HCEC 1CT (cell line): ENCODE measurements at regions not wholly inside any gene's neighbourhood (a gene's known extent, or its start where the extent isn't known, plus 50 kb on each side); places are given as distances from the start of the nearest gene placed in this dataset.
"Not testable (repeated sequence)": the region's sequence is repeated elsewhere in the genome, so short reads cannot be mapped to it uniquely, and the experiment has no call there.

Experiments
- DNase-seq: peaks from one replicate; pipeline ENCODE4 v3.0.0-alpha.2; 2017

DNA sequence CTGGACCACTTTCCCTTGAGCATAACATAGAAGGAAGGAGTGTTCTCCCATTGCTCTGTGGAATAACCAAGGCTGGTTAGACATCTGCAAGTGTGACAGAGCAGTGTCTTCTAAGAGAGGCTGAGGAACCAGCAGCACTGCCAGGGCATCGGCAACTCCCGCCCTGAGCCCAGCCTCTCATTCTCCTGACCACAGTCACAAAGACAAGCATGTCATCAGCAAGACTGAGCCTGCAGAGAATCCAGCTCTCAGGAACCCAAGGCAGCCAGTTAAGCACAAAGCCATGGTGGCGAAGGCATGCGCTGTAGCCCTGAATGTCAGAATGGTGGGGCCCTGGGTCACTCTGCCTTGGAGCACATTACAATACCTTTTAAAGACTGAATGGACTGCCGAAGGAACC, 253.9 kb downstream of the AGTPBP1 start:
- DNase-seq, result no peak

DNA sequence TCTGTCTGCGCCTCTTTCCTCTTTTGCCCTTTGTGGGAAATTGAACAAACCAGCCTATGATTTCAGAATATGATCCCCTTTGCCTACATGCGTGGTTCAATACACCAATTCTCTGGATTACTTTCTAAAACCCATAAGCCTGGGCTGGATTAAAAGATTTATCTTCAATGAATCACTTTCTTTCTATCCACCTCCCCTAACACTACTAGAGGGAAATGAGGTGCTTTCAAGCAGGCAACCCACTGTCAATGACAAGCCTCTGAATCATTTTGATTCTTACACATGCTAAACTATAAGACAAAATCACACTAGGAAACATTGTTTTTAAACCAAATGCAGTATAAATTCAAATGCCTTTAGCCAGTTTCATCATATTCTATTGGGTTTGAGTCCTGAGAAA, 257.5 kb downstream of the AGTPBP1 start:
- no peak for DNase-seq

DNA sequence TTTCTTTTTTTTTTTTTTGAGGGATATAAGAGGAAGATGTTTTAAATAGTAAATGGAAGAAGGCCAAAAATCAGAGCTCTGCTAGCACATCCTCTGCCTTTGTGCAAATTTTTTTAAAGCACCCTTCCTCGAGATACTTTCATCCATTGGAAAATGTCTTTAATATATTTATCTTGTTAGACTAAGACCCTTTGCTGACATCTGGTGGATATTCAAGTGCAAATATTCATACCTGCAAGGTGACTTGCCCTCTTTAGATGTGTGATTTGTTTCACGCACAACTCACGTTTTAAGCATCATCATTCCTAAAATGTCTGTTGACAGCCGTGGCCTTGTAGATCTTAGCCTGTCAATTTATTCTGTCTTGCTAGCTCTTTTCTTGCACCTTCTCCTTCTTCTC, 258.5 kb downstream of the AGTPBP1 start:
- no peak for DNase-seq

DNA sequence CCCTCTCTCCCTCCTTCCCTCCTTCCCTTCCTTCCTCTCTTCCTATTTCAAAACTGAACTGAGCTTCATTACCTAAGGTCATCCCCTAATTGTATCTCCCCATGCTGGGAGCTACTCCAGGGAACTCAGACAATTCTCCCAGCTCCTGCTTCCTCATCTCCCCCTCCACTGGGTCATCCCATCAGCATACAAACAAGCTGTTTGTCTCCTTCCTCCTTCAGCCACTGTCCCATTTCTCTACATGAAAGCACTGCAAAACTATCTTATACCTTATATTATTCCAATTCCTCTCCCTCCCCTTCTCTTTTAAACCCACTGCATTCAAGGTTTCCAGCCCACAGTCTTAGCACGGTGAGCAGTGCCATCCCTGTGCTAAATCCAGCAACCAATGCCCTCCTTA, 262.4 kb downstream of the AGTPBP1 start:
- no peak for DNase-seq

- DNase-seq, result no peak
Measured at GRCh38 chr9:85478847-85479246, 262.9 kb downstream of the AGTPBP1 start.

- DNase-seq, result not testable (repeated sequence)
Measured at GRCh38 chr9:85474896-85475295, 266.9 kb downstream of the AGTPBP1 start.

GRCh38 chr9:85471791-85472190, 270.0 kb downstream of the AGTPBP1 start:
- no peak for DNase-seq

DNA sequence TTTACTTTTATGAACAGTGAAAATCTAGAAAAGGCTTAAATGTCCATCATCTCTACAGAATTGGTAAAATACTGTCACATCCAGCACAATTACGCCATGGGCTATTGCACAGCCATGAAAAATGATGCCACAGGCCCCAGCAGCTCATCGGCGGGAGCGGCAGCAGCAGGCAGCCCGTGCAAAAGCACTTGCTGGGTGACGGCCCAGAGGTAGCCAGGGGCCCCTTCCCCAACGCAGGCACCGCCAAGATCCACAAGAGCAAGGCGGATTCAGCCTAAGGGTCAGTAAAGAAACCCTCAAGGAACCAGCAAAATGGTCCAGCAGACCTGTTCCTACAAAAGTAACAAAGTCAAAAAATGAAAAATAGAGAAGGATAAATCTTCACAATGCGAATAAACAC, 272.7 kb downstream of the AGTPBP1 start:
- DNase-seq, result no peak

DNA sequence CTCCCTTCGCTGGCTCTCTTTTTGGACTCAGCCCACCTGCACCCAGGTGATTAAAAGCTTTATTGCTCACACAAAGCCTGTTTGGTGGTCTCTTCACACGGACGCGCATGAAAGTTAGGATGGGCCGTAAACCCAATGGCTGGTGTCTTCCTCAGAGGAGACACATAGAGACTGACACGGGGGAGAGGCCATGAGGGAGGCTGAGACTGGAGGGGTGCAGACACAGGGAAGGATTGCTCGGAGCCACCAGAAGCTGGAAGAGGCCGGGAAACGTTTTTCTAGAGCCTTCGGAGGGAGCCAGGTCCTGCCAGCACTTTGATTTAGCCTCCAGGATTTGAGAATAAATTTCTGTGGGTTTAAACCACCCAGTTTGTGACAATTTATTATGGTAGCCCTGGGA, 274.9 kb downstream of the AGTPBP1 start:
- no peak for DNase-seq

GRCh38 chr9:85458114-85458864, 283.5 kb downstream of the AGTPBP1 start:
- DNase-seq, result not testable (repeated sequence)

GRCh38 chr9:85453850-85454249, 287.9 kb downstream of the AGTPBP1 start:
- no peak for DNase-seq

GRCh38 chr9:85452841-85453240, 288.9 kb downstream of the AGTPBP1 start:
- DNase-seq, result no peak

DNA sequence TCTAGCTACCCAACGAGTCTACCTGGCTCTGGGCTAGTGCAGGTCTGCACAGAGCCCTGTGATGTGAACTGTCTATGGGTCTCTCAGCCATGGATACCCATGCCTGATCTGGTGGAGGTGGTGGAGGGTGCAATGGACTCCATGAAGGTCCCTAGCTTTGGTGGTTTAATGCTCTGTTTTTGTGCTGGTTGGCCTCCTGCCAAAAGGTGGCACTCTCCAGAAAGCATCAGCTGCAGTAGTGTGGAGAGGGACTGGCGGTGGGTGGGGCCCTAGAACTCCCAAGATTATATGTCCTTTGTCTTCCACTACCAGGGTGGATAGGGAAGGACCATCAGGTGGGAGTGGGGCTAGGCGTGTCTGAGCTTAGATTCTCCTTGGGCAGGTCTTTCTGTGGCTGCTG, 290.1 kb downstream of the AGTPBP1 start:
- DNase-seq, result no peak

- no peak for DNase-seq
Measured at GRCh38 chr9:85445887-85446286, 295.9 kb downstream of the AGTPBP1 start.

DNA sequence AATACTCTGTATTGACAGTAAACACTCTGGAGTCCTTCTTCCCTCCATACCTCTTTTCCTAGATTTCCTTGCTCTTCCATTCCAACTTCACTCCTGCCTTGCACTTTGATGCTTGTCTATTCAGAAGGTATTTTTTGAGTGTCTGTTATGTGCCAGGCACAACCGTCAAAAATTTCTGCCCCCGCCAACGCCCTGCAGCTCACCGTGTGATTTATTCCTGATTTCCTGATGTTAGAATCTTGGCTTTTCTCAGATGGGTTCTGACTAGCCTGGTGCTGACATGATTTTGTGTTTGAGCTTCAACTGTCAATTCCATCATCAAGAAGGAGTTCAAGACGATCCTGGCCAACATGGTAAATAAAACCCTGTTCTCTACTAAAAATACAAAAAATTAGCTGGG, 297.5 kb downstream of the AGTPBP1 start:
- DNase-seq, result no peak

- DNase-seq, result no peak
Measured at GRCh38 chr9:85443190-85443598, 298.6 kb downstream of the AGTPBP1 start.

DNA sequence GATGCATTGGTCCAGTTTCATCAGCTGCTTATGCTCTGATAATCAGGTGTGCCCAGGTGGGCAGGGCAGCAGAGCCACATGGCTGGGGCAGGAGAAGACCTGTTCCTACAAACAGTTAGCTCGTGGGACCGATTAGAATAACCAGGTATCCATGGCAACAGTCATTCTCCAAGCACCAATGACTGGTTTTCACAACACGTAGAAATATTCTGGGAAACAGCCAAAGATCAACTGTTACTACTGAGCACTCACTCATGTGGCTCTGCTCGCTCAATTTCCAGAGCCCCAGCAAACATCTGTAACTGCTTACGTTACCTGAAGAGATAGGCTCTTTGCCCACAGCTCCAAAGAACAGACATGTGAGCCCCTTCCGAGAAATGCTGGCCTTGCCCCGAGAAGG, 302.0 kb downstream of the AGTPBP1 start:
- no peak for DNase-seq

DNA sequence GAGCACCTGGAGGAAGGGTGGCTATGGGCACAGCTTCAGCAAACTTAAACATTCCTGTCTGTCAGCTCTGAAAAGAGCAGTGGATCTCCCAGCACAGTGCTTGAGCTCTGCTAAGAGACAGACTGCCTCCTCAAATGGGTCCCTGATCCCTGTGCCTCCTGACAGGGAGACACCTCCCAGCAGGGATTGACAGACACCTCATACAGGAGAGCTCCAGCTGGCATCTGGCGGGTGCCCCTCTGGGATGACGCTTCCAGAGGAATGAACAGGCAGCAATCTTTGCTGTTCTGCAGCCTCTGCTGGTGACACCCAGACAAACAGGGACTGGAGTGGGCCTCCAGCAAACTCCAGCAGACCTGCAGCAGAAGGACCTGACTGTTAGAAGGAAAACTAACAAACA, 307.8 kb downstream of the AGTPBP1 start:
- not testable (repeated sequence) for DNase-seq

DNA sequence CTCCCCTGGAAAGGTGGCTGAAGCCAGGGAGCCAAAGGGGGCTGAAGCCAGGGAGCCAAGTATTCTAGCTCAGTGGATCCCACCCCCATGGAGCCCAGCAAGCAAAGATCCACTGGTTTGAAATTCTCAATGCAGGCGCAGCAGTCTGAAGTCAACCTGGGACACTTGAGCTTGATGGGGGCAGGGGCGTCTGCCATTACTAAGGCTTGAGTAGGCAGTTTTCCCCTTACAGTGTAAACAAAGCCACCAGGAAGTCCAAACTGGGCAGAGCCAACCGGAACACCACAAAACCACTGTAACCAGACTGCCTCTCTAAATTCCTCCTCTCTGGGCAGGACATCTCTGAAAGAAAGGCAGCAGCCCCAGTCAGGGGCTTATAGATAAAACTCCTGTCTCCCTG, 308.2 kb downstream of the AGTPBP1 start:
- DNase-seq, result not testable (repeated sequence)

DNA sequence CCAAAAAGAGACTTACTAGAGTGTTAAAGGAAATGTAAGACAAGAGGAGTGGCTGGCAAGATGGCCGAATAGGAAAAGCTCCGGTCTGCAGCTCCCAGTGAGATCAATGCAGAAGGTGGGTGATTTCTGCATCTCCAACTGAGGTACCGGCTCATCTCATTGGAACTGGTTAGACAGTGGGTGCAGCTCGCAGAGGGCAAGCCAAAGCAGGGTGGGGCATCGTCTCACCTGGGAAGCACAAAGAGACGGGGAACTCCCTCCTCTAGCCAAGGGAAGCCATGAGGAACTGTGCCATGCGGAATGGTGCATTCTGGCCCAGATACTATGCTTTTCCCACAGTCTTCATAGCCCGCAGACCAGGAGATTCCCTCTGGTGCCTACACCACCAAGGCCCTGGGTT, 308.7 kb downstream of the AGTPBP1 start:
- DNase-seq, result no peak

DNA sequence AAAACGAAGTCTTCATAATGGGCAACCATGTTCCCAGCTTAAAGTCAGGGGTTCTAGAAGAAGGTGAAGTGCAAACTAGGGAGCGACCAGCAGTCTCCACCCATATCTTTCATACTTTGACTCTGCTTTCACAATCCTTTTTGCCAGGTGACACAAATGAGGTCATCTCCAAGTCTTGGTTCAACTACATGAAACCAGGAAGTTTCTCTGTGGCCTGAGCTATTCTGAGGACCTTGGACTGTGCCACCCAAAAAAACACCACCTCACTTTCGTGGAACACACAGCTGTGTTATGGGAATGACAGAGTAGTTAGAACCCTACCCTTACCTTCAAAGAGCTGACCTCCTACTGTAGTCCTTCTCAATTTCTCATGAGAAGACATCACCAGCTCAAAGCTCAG, 309.2 kb downstream of the AGTPBP1 start:
- no peak for DNase-seq

GRCh38 chr9:85431339-85432102, 310.2 kb downstream of the AGTPBP1 start:
- no peak for DNase-seq

GRCh38 chr9:85430659-85431338, 311.0 kb downstream of the AGTPBP1 start:
- DNase-seq, result no peak

DNA sequence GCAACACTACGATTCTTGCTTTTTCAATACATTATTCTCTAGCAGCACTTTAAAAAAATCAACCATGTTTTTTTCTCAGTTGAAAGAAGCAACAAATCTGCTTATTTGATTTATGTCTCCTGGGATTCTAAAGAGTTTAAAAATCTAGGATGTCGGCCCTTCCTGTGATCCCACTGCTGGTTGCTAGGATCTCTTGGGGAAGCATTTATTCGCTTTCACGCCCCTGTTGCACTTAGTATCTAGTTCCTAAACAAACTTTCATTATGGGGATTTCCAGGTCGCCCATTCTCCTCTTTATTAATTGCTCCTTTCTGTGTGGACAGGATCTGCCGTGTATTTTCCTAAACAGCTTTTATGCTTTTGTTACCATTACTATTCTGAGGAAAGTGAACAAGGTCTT, 313.5 kb downstream of the AGTPBP1 start:
- no peak for DNase-seq
